Uterus (tissue), 2 donors: ENCODE measurements at regions not wholly inside any gene's neighbourhood (a gene's known extent, or its start where the extent isn't known, plus 50 kb on each side); places are given as distances from the start of the nearest gene placed in this dataset.

Experiments used
- CTCF ChIP-seq, 4 experiments: fragments of 200-600 bp in 2 of 4; fragments of 450-650 bp in 2 of 4; sonication (generic) in 2 of 4; IDR thresholded peaks; one replicate each; pipeline ENCODE4 v1.5.1; 2016 to 2019; ENCODE audit warnings: antibody characterized with exemption in 4 of 4, mild to moderate bottlenecking in 2 of 4, moderate library complexity in 1 of 4
- POLR2A ChIP-seq, 2 donors: fragments of 450-650 bp; IDR thresholded peaks; one replicate each; pipeline ENCODE4 v1.6.1; 2016; ENCODE audit warnings: antibody characterized with exemption in 2 of 2, mild to moderate bottlenecking in 1 of 2, moderate library complexity in 1 of 2

- no peak for TF ChIP-seq CTCF (IDR thresholded peaks at IDR 0.05)
- no peak for TF ChIP-seq POLR2A (IDR thresholded peaks at IDR 0.05)
Observed at GRCh38 chr4:31580843-31581242, 860.7 kb downstream of the PCDH7 start.
